ENCODE measurements at regions not wholly inside any gene's neighbourhood (a gene's known extent, or its start where the extent isn't known, plus 50 kb on each side); places are given as distances from the start of the nearest gene placed in this dataset.

- no peak for TF ChIP-seq CTCF (IDR thresholded peaks at IDR 0.05)
- TF ChIP-seq POLR2A (IDR thresholded peaks at IDR 0.05), result no peak
Observed at GRCh38 chr18:43471873-43472272, 194.6 kb upstream of the SYT4 start.
